Adrenal gland (tissue), 5 donors: ENCODE measurements at regions not wholly inside any gene's neighbourhood (a gene's known extent, or its start where the extent isn't known, plus 50 kb on each side); places are given as distances from the start of the nearest gene placed in this dataset.

Source experiments
- CTCF ChIP-seq, 6 experiments: fragments of 450-650 bp in 4 of 6; fragments of 200-600 bp in 2 of 6; sonication (generic) in 1 of 6; IDR thresholded peaks; 1 replicate in 5 of 6; 2 replicates in 1 of 6; pipeline versions ENCODE4 v1.5.1 to v1.8.0; 2016 to 2021; ENCODE audit warnings: antibody characterized with exemption in 6 of 6, mild to moderate bottlenecking in 2 of 6, moderate library complexity in 1 of 6
- POLR2A ChIP-seq, 2 donors: fragments of 450-650 bp; IDR thresholded peaks; one replicate each; pipeline ENCODE4 v1.6.1; 2017; ENCODE audit warnings: antibody characterized with exemption in 2 of 2, mild to moderate bottlenecking in 2 of 2, moderate library complexity in 1 of 2
- donor health status: DM: no; HTN: no; CAD: no.

- no peak for TF ChIP-seq CTCF (IDR thresholded peaks at IDR 0.05)
- TF ChIP-seq POLR2A (IDR thresholded peaks at IDR 0.05): no peak
These were observed 100.6 kb upstream of the FGF3 start for GRCh38 chr11:69919659-69920344.
